SIG-M5 treated with dmso at 0.1 percent for 504 hours (cell line): ENCODE measurements at regions not wholly inside any gene's neighbourhood (a gene's known extent, or its start where the extent isn't known, plus 50 kb on each side); places are given as distances from the start of the nearest gene placed in this dataset.
"Not testable (repeated sequence)": the region's sequence is repeated elsewhere in the genome, so short reads cannot be mapped to it uniquely, and the experiment has no call there.

Experiments
- DNase-seq: peaks from one replicate; lab custom pipeline; 2025; ENCODE audit not compliant: unreplicated experiment; lab: John Stamatoyannopoulos, UW

- not testable (repeated sequence) for DNase-seq
Measured at GRCh38 chr16:18157854-18158253, 178.7 kb downstream of the NPIPA8 start.

DNA sequence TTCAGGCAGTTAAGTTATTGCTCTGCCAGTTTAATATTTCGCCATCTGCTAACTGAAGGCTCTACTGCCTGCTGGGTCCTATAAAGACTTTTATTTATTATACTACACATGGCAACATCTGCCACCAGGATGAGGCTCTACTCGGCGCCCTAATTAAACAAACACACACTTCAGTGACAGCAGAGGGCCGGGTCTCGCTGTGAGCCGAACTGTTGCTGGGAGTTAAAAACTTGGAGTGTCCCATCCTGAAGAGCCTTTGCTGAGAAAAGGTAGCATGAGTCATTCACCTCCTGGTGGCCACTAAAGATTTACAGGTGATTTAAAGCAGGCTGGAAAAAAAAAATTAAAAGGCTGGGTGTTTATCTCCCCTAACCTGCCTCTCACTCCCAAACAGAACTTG is 183.7 kb downstream of the NPIPA8 start:
- not testable (repeated sequence) for DNase-seq

DNA sequence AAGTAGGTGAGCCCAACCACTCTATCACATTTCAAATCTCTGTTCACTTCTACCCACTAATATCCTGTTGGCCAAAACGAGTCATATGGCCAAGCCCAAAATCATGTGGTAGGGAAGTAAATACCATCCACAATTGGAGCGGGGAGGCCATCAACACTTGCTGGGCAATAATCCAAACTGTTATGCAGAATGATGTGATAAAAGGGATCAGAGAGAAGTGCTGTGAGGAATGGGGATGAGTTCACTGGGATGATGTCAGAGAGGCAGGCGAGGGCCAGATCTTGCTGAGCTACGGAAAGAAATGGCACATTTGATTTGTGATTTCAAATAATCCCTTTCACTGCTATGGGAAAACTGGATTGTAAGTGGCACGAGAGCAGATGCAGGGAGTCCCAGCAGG is 188.4 kb downstream of the NPIPA8 start:
- not testable (repeated sequence) for DNase-seq

- not testable (repeated sequence) for DNase-seq
Measured at GRCh38 chr16:18146601-18147142, 189.9 kb downstream of the NPIPA8 start.

- DNase-seq, result not testable (repeated sequence)
Measured at GRCh38 chr16:18142066-18142465, 194.5 kb downstream of the NPIPA8 start.

GRCh38 chr16:18136288-18136687 is 200.2 kb downstream of the NPIPA8 start:
- not testable (repeated sequence) for DNase-seq

DNA sequence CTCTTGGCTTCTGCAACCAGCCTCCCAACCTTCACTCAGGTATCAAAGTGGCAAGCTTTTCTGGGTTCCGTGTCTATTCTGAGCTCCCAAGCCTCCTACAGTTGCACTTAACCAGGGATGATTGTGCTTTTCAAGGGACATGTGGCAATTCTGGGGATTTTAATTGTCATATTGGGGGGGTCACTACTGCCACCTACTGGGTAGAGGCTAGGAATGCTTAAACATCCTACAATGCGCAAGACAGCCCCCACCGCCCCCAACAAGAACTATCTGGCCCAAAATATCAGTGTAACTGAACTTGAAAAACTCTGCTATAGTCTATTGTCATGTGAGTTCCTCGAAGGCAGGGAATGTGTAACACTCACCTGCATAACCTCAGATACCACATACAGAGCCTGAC is 201.5 kb downstream of the NPIPA8 start:
- not testable (repeated sequence) for DNase-seq

DNA sequence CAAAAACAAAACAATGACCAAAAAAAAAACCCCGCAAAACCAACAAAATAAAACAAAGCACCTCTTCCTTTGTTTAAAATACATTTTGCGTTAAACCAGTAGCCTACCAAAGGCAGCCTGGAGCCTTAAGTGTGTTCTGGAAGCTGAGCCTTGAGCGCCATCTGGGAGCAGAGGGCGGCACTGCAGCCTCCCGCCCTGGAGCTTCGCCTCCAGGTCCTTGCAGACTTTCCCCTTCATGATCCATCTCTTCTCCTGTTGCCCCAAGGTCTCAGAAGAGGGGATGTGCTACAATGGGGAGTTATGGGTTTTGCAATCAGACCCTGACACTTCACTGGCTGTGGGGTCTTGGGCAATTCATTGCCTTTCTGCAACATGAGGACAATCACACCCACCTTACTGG is 204.9 kb downstream of the NPIPA8 start:
- not testable (repeated sequence) for DNase-seq

DNA sequence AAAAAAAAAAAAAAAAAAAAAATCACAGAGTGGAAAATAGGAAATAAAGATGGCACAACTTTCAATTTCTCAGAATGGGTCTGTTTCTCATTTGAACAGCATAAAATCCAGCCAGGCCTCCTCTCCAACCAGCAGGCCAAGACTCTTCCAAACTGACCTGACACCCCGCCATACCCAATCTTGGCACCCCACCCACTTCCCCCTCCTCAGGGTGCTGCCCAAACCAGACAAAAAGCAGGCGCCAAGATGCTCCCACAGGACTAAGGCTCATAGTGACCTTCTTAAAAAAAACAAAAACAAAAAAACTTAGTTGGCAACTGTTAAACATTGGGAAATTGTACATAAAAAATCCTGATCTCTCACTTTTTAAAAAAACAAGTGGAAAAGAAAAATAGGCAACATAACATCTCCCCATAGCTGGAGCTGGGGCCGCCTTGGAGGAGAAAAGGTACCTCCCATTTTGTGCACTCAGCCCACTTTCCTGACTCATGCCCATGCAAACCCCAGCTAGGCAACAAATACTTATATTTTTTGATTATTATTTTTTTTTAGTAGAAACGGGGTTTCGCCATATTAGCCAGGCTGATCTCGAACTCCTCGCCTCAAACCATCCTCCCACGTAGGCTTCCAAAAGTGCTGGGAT is 205.9 kb downstream of the NPIPA8 start:
- DNase-seq, result not testable (repeated sequence)

- DNase-seq, result not testable (repeated sequence)
Measured at GRCh38 chr16:18127033-18127432, 209.5 kb downstream of the NPIPA8 start.

DNA sequence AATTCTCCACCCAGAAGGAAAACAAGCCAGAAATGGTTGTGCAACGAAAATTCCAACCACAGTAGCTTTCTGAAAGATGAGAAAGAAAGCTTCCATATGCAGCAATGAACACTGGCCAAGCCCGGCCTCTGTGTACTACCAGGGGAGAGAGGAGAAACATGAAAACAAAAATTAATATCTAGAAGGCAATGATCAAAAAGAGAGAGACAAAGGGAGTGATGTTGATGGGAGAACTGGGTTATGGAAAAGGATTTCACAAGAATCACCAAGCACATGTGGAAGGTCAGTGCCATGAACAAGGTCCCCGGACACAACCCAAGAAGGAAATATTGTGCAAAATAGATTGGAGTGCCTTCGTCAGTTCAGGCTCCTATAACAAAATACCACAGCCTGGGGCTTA is 217.4 kb downstream of the NPIPA8 start:
- not testable (repeated sequence) for DNase-seq

- DNase-seq, result not testable (repeated sequence)
Measured at GRCh38 chr16:18118684-18119083, 217.9 kb downstream of the NPIPA8 start.

DNA sequence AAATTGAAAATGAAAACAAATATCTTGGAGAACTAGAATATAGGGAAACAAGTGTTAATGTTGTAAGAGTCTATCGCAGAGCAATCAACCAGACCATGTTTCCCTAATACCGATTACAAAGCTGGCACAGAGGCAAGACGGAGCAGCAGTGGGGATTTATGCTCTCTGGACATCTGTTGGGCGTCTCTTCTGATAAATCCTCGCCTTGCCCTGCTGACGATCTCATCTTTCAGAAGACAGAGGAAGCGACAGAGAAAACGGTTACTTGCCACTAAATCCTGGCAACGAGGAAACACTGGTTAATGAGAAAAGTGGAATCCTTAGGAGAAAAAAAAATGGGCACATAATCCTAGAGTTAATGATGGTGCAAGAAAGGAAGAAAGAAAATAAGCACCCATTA is 218.5 kb downstream of the NPIPA8 start:
- DNase-seq, result not testable (repeated sequence)

DNA sequence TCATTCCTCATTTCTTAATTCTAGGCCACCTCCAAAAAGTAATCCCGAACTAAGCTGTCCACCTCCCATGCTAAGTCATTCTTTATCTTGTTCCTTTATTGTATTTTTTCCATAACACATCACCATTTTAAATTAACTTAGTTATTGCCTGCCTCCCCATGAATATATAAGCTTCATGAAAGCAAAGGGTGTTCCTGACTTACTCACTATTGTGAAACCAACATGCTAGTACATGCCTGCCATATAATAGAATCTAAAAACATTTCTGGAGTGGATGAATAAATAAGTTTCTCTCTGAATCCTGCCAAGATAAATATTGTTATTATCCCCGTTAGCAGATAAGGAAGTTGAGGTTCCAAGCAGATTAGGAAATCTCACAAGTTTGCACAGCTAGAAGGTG is 232.1 kb downstream of the NPIPA8 start:
- DNase-seq, result not testable (repeated sequence)

- DNase-seq, result not testable (repeated sequence)
Measured at GRCh38 chr16:18101077-18101476, 235.5 kb downstream of the NPIPA8 start.

DNA sequence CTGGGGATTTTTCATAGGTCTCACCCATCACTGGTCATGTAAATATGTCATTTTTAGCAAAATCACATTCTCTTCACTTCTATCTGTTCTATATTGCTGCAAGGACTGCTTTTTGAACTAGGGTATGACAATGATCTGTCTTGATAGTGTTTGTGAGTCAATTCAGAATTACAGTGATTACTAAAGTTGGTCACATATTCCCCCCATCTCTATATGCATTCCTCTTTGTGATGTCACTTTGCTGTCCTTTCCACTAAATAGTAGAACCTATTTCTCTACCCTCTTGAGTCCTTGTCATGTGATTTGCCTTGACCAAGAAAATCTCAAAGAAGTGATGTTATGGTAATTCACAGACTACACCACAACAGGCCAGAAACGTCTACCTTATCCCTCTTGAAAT is 243.9 kb downstream of the NPIPA8 start:
- not testable (repeated sequence) for DNase-seq

GRCh38 chr16:18080658-18081363 is 255.7 kb downstream of the NPIPA8 start:
- DNase-seq, result not testable (repeated sequence)

DNA sequence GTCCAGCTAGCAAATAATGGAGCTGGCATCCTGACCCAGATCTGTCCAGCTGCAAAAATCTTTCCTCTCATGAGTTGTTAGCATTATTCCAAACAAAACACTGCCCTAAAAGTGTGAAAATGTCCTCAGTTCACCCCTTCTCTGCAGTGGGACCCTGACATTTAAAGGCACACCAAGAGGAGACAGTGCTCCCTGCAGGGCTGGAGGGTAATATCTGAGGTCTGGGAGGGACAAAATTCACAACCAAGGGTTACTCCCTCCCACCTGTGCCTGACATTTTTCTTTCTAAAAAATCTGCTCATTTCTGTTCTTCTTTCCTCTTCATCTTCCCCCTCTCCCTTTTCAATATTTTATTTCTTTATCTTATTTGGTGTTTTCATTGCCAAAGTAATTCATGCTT is 258.6 kb downstream of the NPIPA8 start:
- DNase-seq, result not testable (repeated sequence)

GRCh38 chr16:18072161-18072560 is 264.4 kb downstream of the NPIPA8 start:
- DNase-seq, result no peak

DNA sequence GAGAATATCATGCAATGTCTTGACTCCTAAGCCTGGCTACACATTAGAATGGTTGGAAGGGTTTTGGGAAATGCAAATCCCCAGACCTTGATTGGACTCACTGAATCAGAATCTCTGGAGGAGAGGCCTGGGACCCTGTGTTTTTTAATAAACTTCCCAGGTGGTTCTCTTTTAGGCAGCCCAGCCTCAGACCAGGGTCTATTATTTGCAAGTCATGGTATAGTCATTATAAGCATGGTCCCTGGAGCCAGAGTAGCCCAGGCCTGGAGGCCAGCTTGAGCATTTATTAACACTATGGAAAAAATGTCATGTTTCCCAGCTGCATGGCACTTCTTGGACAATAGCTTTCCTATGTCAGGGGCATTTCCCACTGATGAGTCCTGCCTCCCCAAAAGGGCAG is 266.9 kb downstream of the NPIPA8 start:
- no peak for DNase-seq

DNA sequence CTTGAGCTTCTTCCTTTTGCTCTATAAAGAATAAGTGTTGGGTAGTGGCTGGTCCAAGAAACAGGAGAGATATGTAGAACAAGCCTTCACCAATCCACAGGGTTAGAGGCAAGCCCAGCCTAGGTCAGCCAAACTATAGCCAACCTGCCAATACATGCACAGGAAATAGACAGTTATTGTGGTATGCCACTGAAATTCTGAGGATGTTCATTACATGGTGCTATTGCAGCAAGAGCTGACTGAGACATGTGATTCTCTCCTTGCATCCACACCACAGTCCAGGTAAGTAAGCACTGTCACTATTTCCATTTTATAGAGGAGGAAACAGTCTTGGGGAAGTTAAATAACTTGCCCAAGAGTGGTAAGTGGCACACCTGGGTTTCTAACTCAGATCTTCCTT is 268.1 kb downstream of the NPIPA8 start:
- DNase-seq, result no peak

GRCh38 chr16:18062713-18063112 is 273.8 kb downstream of the NPIPA8 start:
- no peak for DNase-seq
